ENCODE measurements at regions not wholly inside any gene's neighbourhood (a gene's known extent, or its start where the extent isn't known, plus 50 kb on each side); places are given as distances from the start of the nearest gene placed in this dataset.

DNA sequence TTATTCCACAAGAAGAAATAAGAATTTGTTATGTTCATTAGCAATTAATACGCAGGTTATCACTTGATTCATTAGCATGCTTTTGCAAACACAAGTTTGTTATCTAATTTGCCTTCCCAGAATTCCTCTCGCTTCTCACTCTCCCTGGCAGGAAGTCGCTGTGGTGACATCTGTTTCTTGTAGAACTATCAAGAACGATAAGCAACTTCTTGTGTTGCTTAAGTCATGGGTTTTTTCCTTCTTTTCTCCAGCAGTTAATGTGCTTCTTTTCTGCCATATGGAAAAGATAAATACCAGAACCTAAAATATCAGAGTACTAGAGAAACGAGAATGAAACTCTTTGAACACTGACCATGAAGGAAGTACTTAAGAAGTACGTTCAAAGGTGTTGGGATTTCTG is 99.8 kb upstream of the CHMP2B start:
- Histone ChIP-seq H3K4me1 (ENCODE audit: control insufficient read depth, extremely low read depth, insufficient read depth, low read length) (no peaks in the 10 kb centered on the region), H3K9me1 (ENCODE audit: control insufficient read depth, extremely low read depth, insufficient read depth, low read length) (no peaks in the 10 kb centered on the region), H3K4me2 (ENCODE audit: control insufficient read depth, extremely low read depth, insufficient read depth, low read depth, low read length) (no peak overlapping the region), H3K9ac (ENCODE audit: control insufficient read depth, extremely low read depth, insufficient read depth, low read length) (no peak overlapping the region), H3K4me3 (ENCODE audit: control insufficient read depth in 2 of 3, extremely low read depth in 1 of 3, insufficient read depth in 2 of 3, low read depth in 1 of 3, low read length in 3 of 3) (no peak overlapping the region), H4K20me1 (ENCODE audit: control insufficient read depth, extremely low read depth, insufficient read depth, low read length) (no peaks in the 10 kb centered on the region), H3K27me3 (ENCODE audit: control insufficient read depth, extremely low read depth, insufficient read depth, low read length) (no peaks in the 10 kb centered on the region), H3K36me3 (ENCODE audit: control insufficient read depth in 2 of 2, extremely low read depth in 1 of 2, insufficient read depth in 2 of 2, low read length in 2 of 2) (no peaks in the 10 kb centered on the region), H2AFZ (ENCODE audit: control insufficient read depth, low read length) (no peak overlapping the region), H3K9me3 (ENCODE audit: control insufficient read depth, low read depth, low read length) (no peaks in the 10 kb centered on the region), H3K79me2 (ENCODE audit: control insufficient read depth, insufficient read depth, low read length) (no peaks in the 10 kb centered on the region), H3K27ac (ENCODE audit: control insufficient read depth, insufficient read depth, low read length) (no peak overlapping the region)
- TF ChIP-seq, protein P1, sequence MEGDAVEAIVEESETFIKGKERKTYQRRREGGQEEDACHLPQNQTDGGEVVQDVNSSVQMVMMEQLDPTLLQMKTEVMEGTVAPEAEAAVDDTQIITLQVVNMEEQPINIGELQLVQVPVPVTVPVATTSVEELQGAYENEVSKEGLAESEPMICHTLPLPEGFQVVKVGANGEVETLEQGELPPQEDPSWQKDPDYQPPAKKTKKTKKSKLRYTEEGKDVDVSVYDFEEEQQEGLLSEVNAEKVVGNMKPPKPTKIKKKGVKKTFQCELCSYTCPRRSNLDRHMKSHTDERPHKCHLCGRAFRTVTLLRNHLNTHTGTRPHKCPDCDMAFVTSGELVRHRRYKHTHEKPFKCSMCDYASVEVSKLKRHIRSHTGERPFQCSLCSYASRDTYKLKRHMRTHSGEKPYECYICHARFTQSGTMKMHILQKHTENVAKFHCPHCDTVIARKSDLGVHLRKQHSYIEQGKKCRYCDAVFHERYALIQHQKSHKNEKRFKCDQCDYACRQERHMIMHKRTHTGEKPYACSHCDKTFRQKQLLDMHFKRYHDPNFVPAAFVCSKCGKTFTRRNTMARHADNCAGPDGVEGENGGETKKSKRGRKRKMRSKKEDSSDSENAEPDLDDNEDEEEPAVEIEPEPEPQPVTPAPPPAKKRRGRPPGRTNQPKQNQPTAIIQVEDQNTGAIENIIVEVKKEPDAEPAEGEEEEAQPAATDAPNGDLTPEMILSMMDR (optimal IDR thresholded peaks at IDR 0.05 in 1 of 3, IDR thresholded peaks at IDR 0.05 in 1 of 3, conservative IDR thresholded peaks at IDR 0.05 in 1 of 3; ENCODE audit: extremely low read depth in 1 of 3, insufficient read depth in 2 of 3, low read length in 3 of 3) = no peak
- no peak for TF ChIP-seq EZH2 (IDR thresholded peaks at IDR 0.05; ENCODE audit: low read length)
- dilution Hi-C loops (cut with MboI; ENCODE audit: extremely low pct_ligation_motif_present, low sequenced_read_pairs) = no loop called here
- FAIRE-seq (no peak), DNase-seq (ENCODE audit: low read depth, low spot score) (no peak)

DNA sequence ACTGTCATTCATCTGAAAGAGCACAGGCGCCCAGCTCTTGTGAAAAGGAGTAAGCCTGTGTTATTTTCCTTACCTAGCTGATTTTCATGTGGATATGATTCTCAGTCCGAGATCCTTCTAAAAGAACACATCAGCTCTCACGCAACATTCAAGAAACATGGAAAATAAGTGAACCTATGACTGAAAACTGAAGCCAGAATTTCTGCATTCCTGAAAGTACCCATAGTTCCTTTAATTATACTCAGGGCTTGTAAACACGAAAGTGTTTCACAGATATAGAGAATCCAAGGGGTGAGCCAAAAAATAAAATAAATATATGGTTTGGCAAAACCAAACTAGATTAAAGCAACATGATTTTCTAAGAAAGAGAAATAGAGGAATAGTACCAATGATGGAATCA is 100.8 kb upstream of the CHMP2B start:
- Histone ChIP-seq H3K36me3 (ENCODE audit: control insufficient read depth in 2 of 2, extremely low read depth in 1 of 2, insufficient read depth in 2 of 2, low read length in 2 of 2) (no peaks in the 10 kb centered on the region), H3K4me3 (ENCODE audit: control insufficient read depth in 2 of 3, extremely low read depth in 1 of 3, insufficient read depth in 2 of 3, low read depth in 1 of 3, low read length in 3 of 3) (no peak overlapping the region), H3K27ac (ENCODE audit: control insufficient read depth, insufficient read depth, low read length) (no peak overlapping the region), H3K9me1 (ENCODE audit: control insufficient read depth, extremely low read depth, insufficient read depth, low read length) (no peaks in the 10 kb centered on the region), H3K9me3 (ENCODE audit: control insufficient read depth, low read depth, low read length) (no peaks in the 10 kb centered on the region), H3K79me2 (ENCODE audit: control insufficient read depth, insufficient read depth, low read length) (no peaks in the 10 kb centered on the region), H4K20me1 (ENCODE audit: control insufficient read depth, extremely low read depth, insufficient read depth, low read length) (no peaks in the 10 kb centered on the region), H3K4me2 (ENCODE audit: control insufficient read depth, extremely low read depth, insufficient read depth, low read depth, low read length) (no peak overlapping the region), H2AFZ (ENCODE audit: control insufficient read depth, low read length) (no peak overlapping the region), H3K4me1 (ENCODE audit: control insufficient read depth, extremely low read depth, insufficient read depth, low read length) (no peaks in the 10 kb centered on the region), H3K27me3 (ENCODE audit: control insufficient read depth, extremely low read depth, insufficient read depth, low read length) (no peaks in the 10 kb centered on the region), H3K9ac (ENCODE audit: control insufficient read depth, extremely low read depth, insufficient read depth, low read length) (no peak overlapping the region)
- no peak for DNase-seq (ENCODE audit: low read depth, low spot score)
- FAIRE-seq = no peak
- dilution Hi-C loops (cut with MboI; ENCODE audit: extremely low pct_ligation_motif_present, low sequenced_read_pairs) = no loop called here
- no peak for TF ChIP-seq EZH2 (IDR thresholded peaks at IDR 0.05; ENCODE audit: low read length)
- TF ChIP-seq, protein P1 (optimal IDR thresholded peaks at IDR 0.05 in 1 of 3, IDR thresholded peaks at IDR 0.05 in 1 of 3, conservative IDR thresholded peaks at IDR 0.05 in 1 of 3; ENCODE audit: extremely low read depth in 1 of 3, insufficient read depth in 2 of 3, low read length in 3 of 3) = no peak
